NCI-H1092 (cell line): ENCODE measurements at regions not wholly inside any gene's neighbourhood (a gene's known extent, or its start where the extent isn't known, plus 50 kb on each side); places are given as distances from the start of the nearest gene placed in this dataset.

Experiments
- DNase-seq: peaks from one replicate; lab custom pipeline; 2025; lab: John Stamatoyannopoulos, UW

GRCh38 chr11:80349997-80350396 lies 909.2 kb upstream of the TENM4 start:
- DNase-seq = no peak

GRCh38 chr11:80346353-80347059 lies 905.7 kb upstream of the TENM4 start:
- no peak for DNase-seq

- DNase-seq = no peak
Observed at GRCh38 chr11:80343436-80343835, 902.6 kb upstream of the TENM4 start.

- no peak for DNase-seq
Observed at GRCh38 chr11:80338231-80338630, 897.4 kb upstream of the TENM4 start.

GRCh38 chr11:80331694-80332093 lies 890.9 kb upstream of the TENM4 start:
- no peak for DNase-seq

GRCh38 chr11:80330264-80330663 lies 889.4 kb upstream of the TENM4 start:
- DNase-seq = no peak

- DNase-seq = no peak
Observed at GRCh38 chr11:80328774-80329173, 887.9 kb upstream of the TENM4 start.

- DNase-seq = no peak
Observed at GRCh38 chr11:80327956-80328614, 887.3 kb upstream of the TENM4 start.

GRCh38 chr11:80321786-80322185 lies 881.0 kb upstream of the TENM4 start:
- no peak for DNase-seq

- DNase-seq = no peak
Observed at GRCh38 chr11:80320765-80321164, 879.9 kb upstream of the TENM4 start.

GRCh38 chr11:80320226-80320625 lies 879.4 kb upstream of the TENM4 start:
- DNase-seq = no peak

GRCh38 chr11:80317612-80318011 lies 876.8 kb upstream of the TENM4 start:
- no peak for DNase-seq

GRCh38 chr11:80315200-80315599 lies 874.4 kb upstream of the TENM4 start:
- DNase-seq = no peak

GRCh38 chr11:80309301-80309700 lies 868.5 kb upstream of the TENM4 start:
- DNase-seq = no peak

GRCh38 chr11:80307676-80308075 lies 866.8 kb upstream of the TENM4 start:
- DNase-seq = no peak

GRCh38 chr11:80297858-80298632 lies 857.2 kb upstream of the TENM4 start:
- no peak for DNase-seq

- no peak for DNase-seq
Observed at GRCh38 chr11:80293293-80293692, 852.5 kb upstream of the TENM4 start.

- DNase-seq = no peak
Observed at GRCh38 chr11:80284946-80285785, 844.3 kb upstream of the TENM4 start.

GRCh38 chr11:80282643-80283042 lies 841.8 kb upstream of the TENM4 start:
- DNase-seq = no peak

- DNase-seq = no peak
Observed at GRCh38 chr11:80281194-80281593, 840.4 kb upstream of the TENM4 start.

- DNase-seq = no peak
Observed at GRCh38 chr11:80280737-80281136, 839.9 kb upstream of the TENM4 start.

- no peak for DNase-seq
Observed at GRCh38 chr11:80261776-80262175, 820.9 kb upstream of the TENM4 start.
